Bronchial epithelial cell (primary cell): ENCODE measurements at regions not wholly inside any gene's neighbourhood (a gene's known extent, or its start where the extent isn't known, plus 50 kb on each side); places are given as distances from the start of the nearest gene placed in this dataset.

Experiments
- DNase-seq: peaks from one replicate; pipeline ENCODE4 v3.0.0-alpha.2; 2010; ENCODE audit warnings: low read depth
- FAIRE-seq: peaks from 2 replicates; lab custom pipeline; 2011; peaks lifted over from hg19 to GRCh38; lab: Jason Lieb, UNC
- H3K27me3 ChIP-seq: 2 replicates; pipeline ENCODE4 v1.5.1; 2011; ENCODE audit warnings: low read length; ENCODE audit not compliant: control insufficient read depth, insufficient read depth
- H3K36me3 ChIP-seq: 2 replicates; pipeline ENCODE4 v1.5.1; 2011; ENCODE audit warnings: low read length; ENCODE audit not compliant: control insufficient read depth, insufficient read depth
- H3K4me3 ChIP-seq: 2 replicates; pipeline ENCODE4 v1.5.1; 2011; ENCODE audit warnings: mild to moderate bottlenecking, low read depth, low read length, control low read depth
- CTCF ChIP-seq: IDR thresholded peaks from 2 replicates; pipeline ENCODE4 v1.5.1; 2011; ENCODE audit warnings: mild to moderate bottlenecking, moderate library complexity, low read length, control low read depth, inconsistent platforms; ENCODE audit not compliant: insufficient read depth, severe bottlenecking

DNA sequence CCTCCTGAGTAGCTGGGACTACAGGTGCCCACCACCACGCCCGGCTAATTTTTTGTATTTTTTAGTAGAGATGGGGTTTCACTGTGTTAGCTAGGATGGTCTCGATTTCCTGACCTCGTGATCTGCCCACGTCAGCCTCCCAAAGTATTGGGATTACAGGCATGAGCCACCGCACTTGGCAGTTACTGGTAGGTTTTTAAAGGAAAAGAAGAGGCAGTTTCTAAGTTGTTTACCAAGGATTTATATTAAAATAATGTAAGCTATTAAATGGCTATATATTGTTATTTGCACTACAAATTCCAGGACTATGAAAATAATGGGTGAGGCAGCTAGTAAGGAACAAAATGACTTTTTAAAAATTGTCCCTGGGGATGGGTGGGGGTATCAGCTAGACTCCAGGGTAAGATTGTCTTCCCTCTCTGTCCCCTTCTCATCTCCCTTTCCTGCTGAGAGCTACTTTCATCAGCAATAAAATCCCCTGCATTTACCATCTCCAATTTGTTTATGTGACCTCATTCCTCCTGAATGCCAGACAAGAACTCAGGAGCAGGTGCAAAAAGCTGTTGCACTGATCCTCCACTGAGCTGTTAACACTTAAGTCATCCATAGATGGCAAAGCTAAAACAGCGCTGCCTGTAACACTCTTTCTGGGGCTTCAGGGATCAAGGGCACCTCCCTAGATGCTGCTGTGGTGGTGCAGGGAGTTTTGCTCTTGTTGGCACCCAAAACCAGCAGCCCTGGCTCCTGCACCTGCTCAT is 165.2 kb downstream of the ZPLD1 start:
- no peak for TF ChIP-seq CTCF
- no peak for DNase-seq

DNA sequence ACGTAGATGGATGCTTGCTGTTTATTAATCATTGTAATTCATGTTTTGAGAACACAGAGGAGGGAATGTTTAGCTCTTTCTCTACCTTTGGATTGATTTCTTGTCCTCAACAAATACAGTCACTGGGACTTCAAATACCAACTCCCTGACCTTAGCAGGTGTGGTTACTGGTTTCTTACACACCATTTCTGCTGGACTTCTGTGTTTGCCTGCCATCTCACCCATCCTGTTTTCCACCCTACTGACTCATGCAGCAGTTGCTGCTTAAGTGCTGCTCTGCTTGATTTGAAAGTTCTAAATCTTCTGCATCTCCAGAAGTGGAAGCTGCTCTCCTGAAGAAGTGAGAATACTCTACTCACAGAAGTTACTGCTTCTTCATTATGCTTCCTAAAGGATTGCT is 170.3 kb downstream of the ZPLD1 start:
- DNase-seq (peak; percentile 53), FAIRE-seq (no peak)
- Histone ChIP-seq H3K27me3 (peaks cover 1% of the 10 kb centered on the region), H3K4me3 (no peak overlapping the region), H3K36me3 (no peaks in the 10 kb centered on the region)
- TF ChIP-seq CTCF = no peak

More for the DNA sequence above, 165.2 kb downstream of the ZPLD1 start:
- Histone ChIP-seq H3K4me3 (no peak overlapping the region), H3K27me3 (no peaks in the 10 kb centered on the region), H3K36me3 (no peaks in the 10 kb centered on the region)
- no peak for FAIRE-seq

GRCh38 chr3:102608875-102609274 is 174.1 kb downstream of the ZPLD1 start:
- no peak for TF ChIP-seq CTCF
- no peaks in the 10 kb centered on the region for H3K36me3 ChIP-seq
- FAIRE-seq (no peak), DNase-seq (no peak)
- no peak overlapping the region for H3K4me3 ChIP-seq
- peaks cover 1% of the 10 kb centered on the region for H3K27me3 ChIP-seq

DNA sequence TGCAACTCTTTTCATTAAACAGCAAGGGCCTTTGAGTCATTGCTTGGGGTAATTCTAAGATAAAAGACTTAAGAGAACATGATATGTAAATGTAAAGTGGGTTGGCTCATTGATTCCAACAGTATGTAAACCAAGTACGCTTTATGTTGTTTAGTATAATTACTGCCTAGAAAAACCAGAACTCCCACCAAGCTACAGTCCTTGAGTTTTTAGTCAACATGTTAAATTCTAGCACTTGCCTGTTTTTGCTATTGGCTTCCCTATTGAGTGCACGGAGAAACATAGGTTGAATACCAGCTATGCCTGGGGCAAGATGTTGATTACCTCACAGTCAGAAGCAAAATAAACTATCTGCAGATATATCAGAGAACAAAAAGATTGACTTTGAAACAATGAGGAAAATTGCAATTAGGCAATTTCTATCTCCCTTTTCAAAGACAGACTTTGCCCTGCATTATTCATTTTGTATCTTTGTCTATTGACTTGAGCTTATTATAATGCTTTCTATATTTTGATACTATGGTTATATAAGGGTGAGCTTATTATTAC is 179.3 kb downstream of the ZPLD1 start:
- Histone ChIP-seq H3K4me3 (no peak overlapping the region), H3K36me3 (no peaks in the 10 kb centered on the region), H3K27me3 (no peaks in the 10 kb centered on the region)
- no peak for TF ChIP-seq CTCF
- FAIRE-seq (no peak), DNase-seq (no peak)

- Histone ChIP-seq H3K36me3 (no peaks in the 10 kb centered on the region), H3K27me3 (no peaks in the 10 kb centered on the region), H3K4me3 (no peak overlapping the region)
- no peak for FAIRE-seq
- no peak for DNase-seq
- TF ChIP-seq CTCF = no peak
Measured at GRCh38 chr3:102614585-102614984, 179.8 kb downstream of the ZPLD1 start.

DNA sequence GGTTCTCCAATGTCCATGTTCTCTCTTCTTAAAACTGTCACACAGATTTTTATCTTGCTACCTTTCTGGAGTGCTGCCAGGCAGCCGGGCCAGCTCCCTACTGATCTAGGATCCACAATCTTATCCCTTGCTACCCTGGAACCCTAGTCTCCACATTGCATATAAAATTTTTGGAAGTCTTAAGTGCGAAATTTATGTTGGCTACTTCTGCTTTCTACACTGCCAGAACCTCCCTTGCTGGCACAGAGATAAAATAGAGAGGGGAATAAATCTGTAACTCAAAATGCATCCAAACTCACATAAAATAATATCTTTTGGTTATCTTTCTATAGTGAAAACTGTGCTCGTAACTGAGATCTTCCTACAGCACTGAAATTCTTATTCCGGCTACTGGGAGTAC is 182.6 kb downstream of the ZPLD1 start:
- no peak overlapping the region for H3K4me3 ChIP-seq
- H3K27me3 ChIP-seq = no peaks in the 10 kb centered on the region
- DNase-seq = no peak
- H3K36me3 ChIP-seq = no peaks in the 10 kb centered on the region
- no peak for FAIRE-seq
- TF ChIP-seq CTCF = no peak
